Esophagus (tissue), 2 donors: ENCODE measurements at regions not wholly inside any gene's neighbourhood (a gene's known extent, or its start where the extent isn't known, plus 50 kb on each side); places are given as distances from the start of the nearest gene placed in this dataset.

Experiments used
- H3K27ac ChIP-seq, 2 donors: one replicate each; pipeline ENCODE4 v1.5.1; 2013; ENCODE audit warnings: low read depth in 2 of 2, mild to moderate bottlenecking in 2 of 2, inconsistent platforms in 1 of 2, low read length in 1 of 2, moderate library complexity in 1 of 2
- H3K27me3 ChIP-seq, 2 donors: one replicate each; pipeline ENCODE4 v1.6.1; 2013; ENCODE audit warnings: low read length in 2 of 2, control low read depth in 1 of 2, mild to moderate bottlenecking in 1 of 2; ENCODE audit not compliant: insufficient read depth in 2 of 2, control insufficient read depth in 1 of 2
- H3K36me3 ChIP-seq, 2 donors: one replicate each; pipeline ENCODE4 v1.6.1; 2013; ENCODE audit warnings: low read length in 1 of 2; ENCODE audit not compliant: control insufficient read depth in 2 of 2, insufficient read depth in 2 of 2
- H3K4me1 ChIP-seq, 2 donors: one replicate each; pipeline ENCODE4 v1.6.1; 2013; ENCODE audit warnings: low read length in 1 of 2; ENCODE audit not compliant: control insufficient read depth in 2 of 2, insufficient read depth in 2 of 2
- H3K4me3 ChIP-seq, 2 donors: one replicate each; pipeline ENCODE4 v1.5.1; 2013; ENCODE audit warnings: low read length in 2 of 2, mild to moderate bottlenecking in 2 of 2, low read depth in 1 of 2, moderate library complexity in 1 of 2
- H3K9me3 ChIP-seq, 2 donors: one replicate each; pipeline ENCODE4 v1.6.1; 2013; ENCODE audit warnings: mild to moderate bottlenecking in 2 of 2, low read depth in 1 of 2, low read length in 1 of 2, moderate library complexity in 1 of 2; ENCODE audit not compliant: control insufficient read depth in 2 of 2, insufficient read depth in 1 of 2
- WGBS, 2 donors: extraction: QIAGEN DNeasy Blood & Tissue Kit; methylation state at CpG; one replicate each; pipeline ENCODE4 v1.1.7; 2013; 5-methylcytosine and 5-hydroxymethylcytosine counted together
- donor health status: healthy with polysubstance abuse.
- donor health status: Bipolar disorder and iron deficiency.

GRCh38 chr16:86382067-86382773 lies 128.1 kb upstream of the FOXF1 start:
- H3K36me3 ChIP-seq: no peaks in the 10 kb centered on the region
- no peaks in the 10 kb centered on the region for H3K27me3 ChIP-seq
- no peak overlapping the region for H3K4me3 ChIP-seq
- 75 to 79% methylated on average over 17 of the region's 17 CpGs for WGBS, 2 donors
- peak overlapping the region in 1 of 2 donors; percentile 3 for H3K27ac ChIP-seq
- H3K4me1 ChIP-seq: no peaks in the 10 kb centered on the region
- peaks cover 0 to 3% of the 10 kb centered on the region in 2 donors for H3K9me3 ChIP-seq

- H3K4me3 ChIP-seq: no peak overlapping the region
- no peaks in the 10 kb centered on the region for H3K36me3 ChIP-seq
- no peak overlapping the region for H3K27ac ChIP-seq
- H3K27me3 ChIP-seq: no peaks in the 10 kb centered on the region
- H3K4me1 ChIP-seq: no peaks in the 10 kb centered on the region
- WGBS, 2 donors: 75 to 79% methylated on average over 15 of the region's 15 CpGs
- peaks cover 0 to 3% of the 10 kb centered on the region in 2 donors for H3K9me3 ChIP-seq
Observed at GRCh38 chr16:86382774-86383407, 127.4 kb upstream of the FOXF1 start.

DNA sequence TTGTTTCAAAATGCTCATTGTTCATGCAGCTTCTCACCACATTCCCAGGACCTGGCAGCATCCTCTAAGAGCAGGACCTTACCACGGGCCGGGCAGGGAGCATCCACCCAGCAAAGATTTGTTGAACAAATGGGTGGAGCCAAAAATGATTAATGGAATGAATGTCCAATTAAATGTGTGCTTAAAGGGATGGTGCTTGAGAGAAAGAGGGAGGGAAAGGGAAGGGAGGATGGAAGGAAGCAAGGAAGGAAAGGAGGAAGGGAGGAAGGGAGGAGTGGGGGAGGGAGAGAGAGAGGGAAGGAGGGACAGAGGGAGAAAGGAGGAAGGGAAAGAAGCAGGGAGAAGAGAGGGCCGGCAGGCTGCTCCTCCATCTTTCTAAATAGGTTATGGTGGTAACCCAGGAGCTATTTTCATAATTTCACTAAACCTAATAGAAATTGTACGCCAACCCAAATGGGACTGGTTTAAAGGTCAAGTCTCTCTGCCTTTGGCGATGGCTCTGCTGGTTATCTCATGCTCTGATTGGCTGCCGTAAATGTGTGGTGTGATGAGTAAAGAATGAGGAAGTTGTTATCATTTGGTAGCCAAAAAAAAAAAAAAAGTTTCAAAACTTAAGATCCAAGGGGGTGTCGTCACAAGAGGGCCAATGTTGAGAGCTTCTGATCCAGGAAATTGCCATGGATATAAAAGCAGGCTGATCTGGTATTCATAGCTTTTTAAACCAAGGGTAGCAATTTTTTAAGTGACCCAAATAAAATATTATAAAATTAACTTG lies 126.7 kb upstream of the FOXF1 start:
- Histone ChIP-seq H3K27me3 (no peaks in the 10 kb centered on the region), H3K4me3 (no peak overlapping the region), H3K4me1 (no peaks in the 10 kb centered on the region), H3K36me3 (no peaks in the 10 kb centered on the region), H3K9me3 (peaks cover 0 to 3% of the 10 kb centered on the region in 2 donors), H3K27ac (peak overlapping the region in 1 of 2 donors; percentile 43)
- 21 to 28% methylated on average over 7 of the region's 7 CpGs for WGBS, 2 donors

DNA sequence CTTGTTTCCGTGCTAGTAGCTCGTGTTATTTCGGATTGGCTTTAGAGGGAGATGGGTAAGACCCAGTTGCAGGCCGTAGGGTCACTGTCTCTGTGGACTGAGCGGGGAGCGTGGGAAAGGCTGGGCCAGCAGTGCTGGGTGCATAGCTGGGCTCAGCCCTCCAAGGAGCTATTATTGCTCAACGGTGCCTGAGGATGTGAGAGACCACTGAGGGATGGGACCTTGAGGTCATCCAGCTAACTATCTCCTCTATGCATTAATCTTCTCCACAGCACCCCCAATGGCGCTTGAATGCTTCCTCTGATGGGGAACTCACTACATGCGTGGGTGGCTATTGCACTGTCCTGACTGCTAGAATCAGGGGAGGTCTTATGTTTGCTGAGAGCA lies 126.1 kb upstream of the FOXF1 start:
- Histone ChIP-seq H3K27me3 (no peaks in the 10 kb centered on the region), H3K9me3 (peaks cover 0 to 3% of the 10 kb centered on the region in 2 donors), H3K36me3 (no peaks in the 10 kb centered on the region), H3K4me3 (no peak overlapping the region), H3K4me1 (no peaks in the 10 kb centered on the region), H3K27ac (peak overlapping the region; percentile 18 to 23)
- 64 to 70% methylated on average over 9 of the region's 9 CpGs for WGBS, 2 donors

DNA sequence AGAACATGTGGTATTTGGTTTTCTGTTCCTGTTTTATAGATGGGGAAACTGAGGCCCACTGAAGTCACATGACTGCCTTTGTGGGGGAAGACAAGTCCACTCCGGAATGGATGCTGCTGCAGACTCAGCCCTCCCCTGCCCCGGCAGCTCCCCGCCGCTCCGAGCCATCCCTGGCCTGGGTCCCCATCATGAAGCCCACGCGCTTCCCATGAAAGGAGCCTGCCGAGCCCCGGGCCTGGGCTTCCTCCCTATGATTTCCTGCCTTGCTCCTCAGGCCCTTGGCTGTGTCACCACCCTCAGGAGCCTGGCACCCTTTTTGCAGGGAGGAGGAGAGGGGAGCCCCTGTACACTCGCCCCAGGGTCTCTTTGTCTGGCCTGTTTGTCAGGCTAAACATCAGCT lies 125.3 kb upstream of the FOXF1 start:
- Histone ChIP-seq H3K27ac (no peak overlapping the region), H3K36me3 (no peaks in the 10 kb centered on the region)
- WGBS, 2 donors: 89% methylated on average over 10 of the region's 10 CpGs

GRCh38 chr16:86387468-86388440 lies 122.6 kb upstream of the FOXF1 start:
- Histone ChIP-seq H3K27me3 (no peaks in the 10 kb centered on the region), H3K4me3 (no peak overlapping the region), H3K9me3 (no peaks in the 10 kb centered on the region), H3K36me3 (no peaks in the 10 kb centered on the region), H3K27ac (no peak overlapping the region), H3K4me1 (no peaks in the 10 kb centered on the region)
- WGBS, 2 donors: 84 to 85% methylated on average over 24 of the region's 24 CpGs

More for the DNA sequence above, 125.3 kb upstream of the FOXF1 start:
- Histone ChIP-seq H3K27me3 (no peaks in the 10 kb centered on the region), H3K9me3 (peaks cover 0 to 3% of the 10 kb centered on the region in 2 donors), H3K4me1 (no peaks in the 10 kb centered on the region), H3K4me3 (no peak overlapping the region)

DNA sequence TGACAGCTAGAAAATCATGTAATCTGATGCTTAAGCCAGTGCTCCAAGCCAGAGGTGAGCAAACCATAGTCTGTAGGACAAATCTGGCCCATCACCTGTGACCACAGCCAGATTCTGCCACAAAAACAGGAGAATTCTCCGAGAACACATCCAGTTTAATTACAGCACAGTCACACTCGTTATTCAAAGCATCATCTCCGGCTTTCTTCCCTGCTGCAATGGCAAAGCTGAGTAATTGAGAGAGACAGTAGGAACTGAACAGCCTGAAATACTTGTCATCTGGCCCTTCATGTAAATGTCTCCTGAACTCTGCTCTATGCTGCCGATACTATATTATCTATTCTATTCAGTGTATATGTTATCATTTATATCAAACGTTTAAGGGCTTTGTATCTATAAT lies 121.4 kb upstream of the FOXF1 start:
- Histone ChIP-seq H3K9me3 (no peaks in the 10 kb centered on the region), H3K27me3 (no peaks in the 10 kb centered on the region), H3K27ac (no peak overlapping the region), H3K36me3 (no peaks in the 10 kb centered on the region), H3K4me1 (no peaks in the 10 kb centered on the region), H3K4me3 (no peak overlapping the region)
- WGBS, 2 donors: 62 to 67% methylated on average over 5 of the region's 5 CpGs

GRCh38 chr16:86389566-86390328 lies 120.6 kb upstream of the FOXF1 start:
- 66 to 68% methylated on average over 17 of the region's 17 CpGs for whole genome bisulfite sequencing, 2 donors

More at GRCh38 chr16:86389566-86390328, 120.6 kb upstream of the FOXF1 start:
- H3K9me3 ChIP-seq: no peaks in the 10 kb centered on the region
- H3K27ac ChIP-seq: no peak overlapping the region
- H3K36me3 ChIP-seq: no peaks in the 10 kb centered on the region
- H3K4me1 ChIP-seq: no peaks in the 10 kb centered on the region
- no peaks in the 10 kb centered on the region for H3K27me3 ChIP-seq
- H3K4me3 ChIP-seq: no peak overlapping the region
